ENCODE measurements at regions not wholly inside any gene's neighbourhood (a gene's known extent, or its start where the extent isn't known, plus 50 kb on each side); places are given as distances from the start of the nearest gene placed in this dataset.

DNA sequence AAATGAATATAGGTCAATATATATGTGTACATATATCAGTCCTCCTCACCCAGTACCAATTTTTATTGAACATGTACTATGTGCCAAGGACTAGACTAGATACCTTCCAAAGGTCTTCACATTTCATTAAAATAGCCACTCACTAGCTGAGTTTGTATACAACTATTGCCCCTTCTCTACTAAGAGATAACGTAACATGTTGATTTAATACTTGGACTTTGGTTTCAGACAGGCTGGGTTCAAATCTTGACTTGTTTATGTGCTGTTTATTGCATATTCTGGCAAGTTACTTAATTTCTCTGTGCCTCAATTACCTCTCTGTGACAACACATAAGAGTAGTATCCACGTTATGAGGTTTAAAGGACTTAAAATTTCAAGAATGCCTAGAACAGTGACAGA is 184.5 kb downstream of the MTX2 start:
- TF ChIP-seq ZBTB33 (IDR thresholded peaks at IDR 0.05), result no peak
- TF ChIP-seq RXRA (IDR thresholded peaks at IDR 0.05), result no peak
- TF ChIP-seq FOXA1 (IDR thresholded peaks at IDR 0.05), result no peak
- TF ChIP-seq HNF4G (IDR thresholded peaks at IDR 0.05), result no peak
- no peak for TF ChIP-seq CTCF (IDR thresholded peaks at IDR 0.05; ENCODE audit: low read depth, low read length, missing input control)
- TF ChIP-seq, protein P1, sequence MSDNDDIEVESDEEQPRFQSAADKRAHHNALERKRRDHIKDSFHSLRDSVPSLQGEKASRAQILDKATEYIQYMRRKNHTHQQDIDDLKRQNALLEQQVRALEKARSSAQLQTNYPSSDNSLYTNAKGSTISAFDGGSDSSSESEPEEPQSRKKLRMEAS (IDR thresholded peaks at IDR 0.05), result no peak
- TF ChIP-seq EGR1 (IDR thresholded peaks at IDR 0.05; ENCODE audit: low read depth in 2 of 2), result no peak
- no peak for TF ChIP-seq YY1 (IDR thresholded peaks at IDR 0.05)
- no peak for TF ChIP-seq JUND (IDR thresholded peaks at IDR 0.05)
- TF ChIP-seq HNF4A (conservative IDR thresholded peaks at IDR 0.05), result peak; percentile 62 to 67
- TF ChIP-seq FOXA2 (IDR thresholded peaks at IDR 0.05), result peak; percentile 67
- no peak for TF ChIP-seq TAF1 (conservative IDR thresholded peaks at IDR 0.05)
- TF ChIP-seq NR2F2 (IDR thresholded peaks at IDR 0.05), result no peak
- no peak for TF ChIP-seq GABPA (IDR thresholded peaks at IDR 0.05 in 1 of 2, conservative IDR thresholded peaks at IDR 0.05 in 1 of 2)
- Histone ChIP-seq H3K27ac (ENCODE audit: low read depth in 1 of 2, low read length in 2 of 2) (no peak overlapping the region), H3K4me1 (ENCODE audit: control insufficient read depth in 4 of 4, insufficient read depth in 4 of 4, low read length in 3 of 4) (peaks cover 0 to 8% (median 2%) of the 10 kb centered on the region in 4 donors), H3K36me3 (ENCODE audit: control insufficient read depth in 4 of 4, insufficient read depth in 3 of 4, low read depth in 1 of 4, low read length in 3 of 4) (no peaks in the 10 kb centered on the region), H3K27me3 (ENCODE audit: control insufficient read depth in 4 of 4, insufficient read depth in 4 of 4, low read length in 3 of 4) (peaks cover 0 to 2% (median 0%) of the 10 kb centered on the region in 4 donors), H3K4me3 (ENCODE audit: low read depth in 1 of 3, low read length in 3 of 3) (no peak overlapping the region), H3K9ac (ENCODE audit: low read depth in 1 of 2, low read length in 2 of 2) (no peak overlapping the region), H3K9me3 (ENCODE audit: control insufficient read depth in 4 of 4, low read length in 3 of 4) (no peaks in the 10 kb centered on the region)
- WGBS, result 61% methylated on average over 2 of the region's 2 CpGs
- no peak for DNase-seq (ENCODE audit: low spot score)

GRCh38 chr2:176454893-176455815 is 185.9 kb downstream of the MTX2 start:
- H3K9ac ChIP-seq (ENCODE audit: low read depth in 1 of 2, low read length in 2 of 2), result no peak overlapping the region
- H3K9me3 ChIP-seq (ENCODE audit: control insufficient read depth in 4 of 4, low read length in 3 of 4), result no peaks in the 10 kb centered on the region
- TF ChIP-seq NR2F2 (IDR thresholded peaks at IDR 0.05) (no peak), RAD21 (IDR thresholded peaks at IDR 0.05) (peak; percentile 89 to 92), HNF4A (conservative IDR thresholded peaks at IDR 0.05) (peak in 1 of 2 donors; percentile 15), TAF1 (conservative IDR thresholded peaks at IDR 0.05) (no peak), CTCF (IDR thresholded peaks at IDR 0.05; ENCODE audit: low read depth, low read length, missing input control) (peak; percentile 94)
- H3K27me3 ChIP-seq (ENCODE audit: control insufficient read depth in 4 of 4, insufficient read depth in 4 of 4, low read length in 3 of 4), result peaks cover 0 to 2% (median 0%) of the 10 kb centered on the region in 4 donors
- H3K4me3 ChIP-seq (ENCODE audit: low read depth in 1 of 3, low read length in 3 of 3), result no peak overlapping the region
- peaks cover 0 to 8% (median 2%) of the 10 kb centered on the region in 4 donors for H3K4me1 ChIP-seq (ENCODE audit: control insufficient read depth in 4 of 4, insufficient read depth in 4 of 4, low read length in 3 of 4)
- no peak overlapping the region for H3K27ac ChIP-seq (ENCODE audit: low read depth in 1 of 2, low read length in 2 of 2)
- peak; percentile 84 for DNase-seq (ENCODE audit: low spot score)
- H3K36me3 ChIP-seq (ENCODE audit: control insufficient read depth in 4 of 4, insufficient read depth in 3 of 4, low read depth in 1 of 4, low read length in 3 of 4), result no peaks in the 10 kb centered on the region
- WGBS, result 18% methylated on average over 11 of the region's 11 CpGs
